SW480 (cell line): ENCODE measurements at regions not wholly inside any gene's neighbourhood (a gene's known extent, or its start where the extent isn't known, plus 50 kb on each side); places are given as distances from the start of the nearest gene placed in this dataset.
A peak's percentile ranks its signal among the peaks of the same experiment; 100 is the strongest.
"Not testable (repeated sequence)": the region's sequence is repeated elsewhere in the genome, so short reads cannot be mapped to it uniquely, and the experiment has no call there.

Experiments used
- DNase-seq: peaks from one replicate; pipeline ENCODE4 v3.0.0-alpha.2; 2016; ENCODE audit warnings: low spot score

DNA sequence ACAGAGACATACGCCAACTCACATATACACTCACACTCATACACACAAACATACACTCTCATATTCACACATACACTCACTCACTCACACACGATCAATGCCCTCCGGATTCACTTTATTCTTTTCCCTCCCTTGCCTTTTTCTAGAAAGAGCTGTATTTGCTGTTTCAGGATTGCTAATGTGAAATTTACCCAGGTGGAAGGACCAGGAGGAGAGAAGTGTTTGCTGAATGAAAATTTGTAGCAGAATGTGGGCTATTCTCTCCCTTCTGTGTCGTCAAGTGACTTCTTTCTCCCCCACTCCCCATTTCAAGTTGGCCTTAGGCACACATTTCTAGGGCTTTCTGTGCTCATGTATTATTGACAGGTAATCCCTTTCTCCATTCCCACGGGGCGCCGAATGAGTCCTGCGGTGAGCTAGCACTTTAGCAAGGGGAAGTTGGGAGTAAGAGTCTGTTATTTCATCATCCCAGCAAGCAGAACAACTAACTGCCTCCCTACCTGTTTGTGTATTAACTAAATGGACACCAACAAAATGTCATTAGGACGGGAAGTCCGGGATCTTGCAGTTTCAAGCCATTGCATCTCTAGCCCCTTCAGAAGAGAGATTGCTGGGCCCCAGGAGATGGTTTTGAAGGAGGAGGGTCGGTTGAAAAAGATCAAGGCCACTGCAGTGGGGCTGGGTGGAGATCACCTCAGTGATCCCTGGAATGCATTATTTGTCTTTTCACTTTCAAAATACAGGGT is 97.1 kb upstream of the TAF11L2 start:
- DNase-seq, result no peak

DNA sequence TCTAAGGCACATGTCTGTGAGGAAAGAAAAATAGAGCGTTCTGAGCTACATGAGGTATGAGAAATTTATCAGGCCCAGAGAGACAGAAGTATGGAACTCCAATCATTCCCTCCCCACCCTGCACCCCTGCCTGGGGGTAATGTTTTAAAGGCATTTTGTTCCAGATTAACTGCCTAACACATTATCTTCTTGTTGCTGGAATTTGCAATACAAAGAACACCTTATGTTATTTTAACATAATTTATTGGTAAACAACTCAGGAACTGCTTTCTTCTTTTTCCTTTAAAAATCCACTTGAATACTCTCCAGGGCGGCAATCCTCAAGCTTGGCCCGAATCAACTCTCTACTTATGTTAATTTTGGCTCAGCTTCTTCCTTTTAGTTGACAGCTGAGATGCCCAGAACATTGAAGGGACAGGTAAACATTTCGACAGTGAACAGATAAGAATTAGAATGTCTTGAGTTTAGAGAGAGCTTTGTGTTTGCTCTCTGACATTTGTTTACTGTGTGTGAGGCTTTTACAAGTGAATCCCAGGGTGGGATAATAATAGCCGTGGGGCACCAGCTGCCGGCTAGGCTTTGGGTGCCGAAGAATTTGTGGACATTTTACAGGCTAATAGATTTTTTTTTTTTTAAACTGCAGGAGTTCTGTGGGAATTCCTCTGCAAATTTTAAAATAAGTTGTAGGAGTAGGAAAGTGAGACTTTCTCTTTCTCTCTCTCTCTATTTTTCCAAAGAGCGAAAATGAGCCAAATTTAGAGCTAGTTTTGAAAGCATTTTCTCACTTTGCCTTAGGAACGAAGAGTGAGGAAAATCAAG is 96.4 kb upstream of the TAF11L2 start:
- DNase-seq, result no peak

DNA sequence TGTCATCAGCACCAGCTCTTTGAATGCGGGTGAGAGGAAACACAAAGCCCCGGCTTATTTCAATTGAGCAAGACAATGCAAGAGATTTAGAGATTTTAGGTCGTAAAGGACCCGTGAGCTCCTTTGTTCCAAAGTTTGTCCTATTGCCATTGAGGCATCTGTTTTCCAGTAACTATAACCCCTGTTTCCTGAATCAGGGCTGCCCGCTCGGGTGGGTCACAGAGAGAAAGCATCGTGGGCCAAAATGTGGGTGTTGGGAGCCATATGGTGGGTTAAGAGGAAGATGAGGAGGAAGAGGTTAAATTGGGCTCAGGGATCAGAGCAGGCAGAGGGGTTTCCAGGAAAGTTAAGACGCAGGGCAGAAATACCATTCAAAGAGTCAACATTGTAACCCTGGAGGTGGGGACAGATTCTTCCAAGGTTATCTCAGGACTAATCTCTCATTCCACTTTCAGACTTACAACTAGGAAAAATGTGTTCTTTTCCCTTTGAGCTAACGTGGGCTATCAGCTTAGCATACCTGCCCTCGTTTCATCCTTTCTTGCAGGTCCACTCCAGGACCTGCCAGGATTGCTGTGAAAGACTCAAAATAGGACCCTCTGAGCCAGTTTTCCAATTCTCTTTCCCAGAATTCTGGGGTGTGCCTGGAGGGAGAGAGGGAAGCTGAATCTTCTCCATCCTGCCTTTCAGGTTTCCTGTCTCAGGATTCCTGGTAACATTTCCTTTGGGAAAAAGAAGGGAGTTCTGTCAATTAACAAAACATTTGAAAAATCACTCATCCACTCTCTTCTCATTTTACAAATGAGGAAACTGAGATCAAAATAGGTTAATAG is 95.5 kb upstream of the TAF11L2 start:
- no peak for DNase-seq

DNA sequence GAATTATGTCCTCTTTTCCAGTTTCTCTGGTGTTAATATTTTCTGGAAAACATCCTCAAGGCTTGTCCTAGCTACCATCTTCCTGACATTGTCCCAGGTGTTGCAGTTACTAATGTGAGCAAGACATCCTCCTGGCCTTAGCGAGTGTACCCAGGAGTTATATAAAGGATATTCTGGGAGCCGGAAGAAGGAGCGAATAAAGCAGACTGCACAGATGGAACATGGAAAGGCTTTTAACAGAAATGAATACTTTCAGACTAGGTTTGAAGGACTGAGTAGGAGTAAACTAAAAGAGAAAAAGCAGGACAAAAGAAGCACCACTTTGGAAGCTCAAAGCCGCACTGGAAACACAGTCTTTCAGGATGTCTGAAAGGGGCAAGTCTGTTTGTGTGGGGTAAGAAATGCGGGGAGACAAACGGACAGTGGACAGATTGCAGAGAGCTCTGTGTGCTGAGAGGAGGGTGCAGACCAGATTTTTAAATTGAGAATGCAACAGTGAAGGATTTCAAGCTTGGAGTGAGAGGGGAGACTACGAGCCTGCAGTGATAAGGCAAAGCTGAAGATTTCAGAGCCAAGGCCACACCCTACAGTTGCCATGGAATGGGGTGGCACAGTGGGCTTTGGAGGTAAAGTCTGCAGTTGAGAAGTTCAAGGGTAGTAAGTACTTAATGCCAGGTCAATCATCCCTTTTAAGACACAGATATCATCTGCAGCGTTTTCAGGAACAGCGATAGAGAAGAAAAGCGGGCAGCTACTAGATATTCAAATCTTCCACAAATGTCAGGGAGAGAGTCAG is 94.1 kb upstream of the TAF11L2 start:
- no peak for DNase-seq

DNA sequence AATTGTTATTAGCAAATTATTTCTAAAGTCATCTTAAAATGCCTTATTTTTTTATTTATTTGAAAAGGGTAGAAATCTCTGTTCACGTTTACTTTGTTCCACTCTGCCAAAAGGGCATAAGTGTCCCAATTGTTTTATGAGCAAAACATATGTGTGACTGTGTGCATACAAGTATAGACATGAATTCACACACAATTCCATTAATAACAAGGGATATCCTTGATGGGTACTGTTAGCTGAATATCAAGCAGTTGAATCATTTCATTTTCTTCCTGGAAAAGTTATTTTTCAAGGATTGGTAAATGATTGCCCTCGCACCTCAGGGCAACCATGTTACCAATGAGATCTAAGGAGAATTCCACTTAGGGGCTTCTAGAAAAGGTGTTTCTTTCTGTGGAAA is 92.1 kb upstream of the TAF11L2 start:
- no peak for DNase-seq

DNA sequence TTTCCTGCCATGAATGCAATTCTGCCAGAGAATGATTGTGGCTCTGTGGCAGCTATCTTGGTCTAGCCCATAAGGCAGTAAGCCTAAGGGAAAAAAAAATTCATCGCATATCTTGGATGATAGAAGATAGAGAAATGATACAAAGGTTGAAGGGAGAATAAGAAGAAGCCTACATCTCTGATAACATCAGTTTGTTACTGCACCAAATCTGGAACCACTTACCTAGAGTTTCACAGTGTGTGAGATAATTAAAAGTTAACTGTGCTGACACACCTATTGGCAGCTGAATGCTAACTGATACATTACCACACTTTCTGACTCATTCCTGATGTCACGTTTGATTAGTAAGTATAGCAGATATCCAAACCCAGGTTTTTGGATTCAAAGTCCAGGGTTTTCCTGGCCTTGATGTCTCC is 91.6 kb upstream of the TAF11L2 start:
- DNase-seq, result peak; percentile 44

DNA sequence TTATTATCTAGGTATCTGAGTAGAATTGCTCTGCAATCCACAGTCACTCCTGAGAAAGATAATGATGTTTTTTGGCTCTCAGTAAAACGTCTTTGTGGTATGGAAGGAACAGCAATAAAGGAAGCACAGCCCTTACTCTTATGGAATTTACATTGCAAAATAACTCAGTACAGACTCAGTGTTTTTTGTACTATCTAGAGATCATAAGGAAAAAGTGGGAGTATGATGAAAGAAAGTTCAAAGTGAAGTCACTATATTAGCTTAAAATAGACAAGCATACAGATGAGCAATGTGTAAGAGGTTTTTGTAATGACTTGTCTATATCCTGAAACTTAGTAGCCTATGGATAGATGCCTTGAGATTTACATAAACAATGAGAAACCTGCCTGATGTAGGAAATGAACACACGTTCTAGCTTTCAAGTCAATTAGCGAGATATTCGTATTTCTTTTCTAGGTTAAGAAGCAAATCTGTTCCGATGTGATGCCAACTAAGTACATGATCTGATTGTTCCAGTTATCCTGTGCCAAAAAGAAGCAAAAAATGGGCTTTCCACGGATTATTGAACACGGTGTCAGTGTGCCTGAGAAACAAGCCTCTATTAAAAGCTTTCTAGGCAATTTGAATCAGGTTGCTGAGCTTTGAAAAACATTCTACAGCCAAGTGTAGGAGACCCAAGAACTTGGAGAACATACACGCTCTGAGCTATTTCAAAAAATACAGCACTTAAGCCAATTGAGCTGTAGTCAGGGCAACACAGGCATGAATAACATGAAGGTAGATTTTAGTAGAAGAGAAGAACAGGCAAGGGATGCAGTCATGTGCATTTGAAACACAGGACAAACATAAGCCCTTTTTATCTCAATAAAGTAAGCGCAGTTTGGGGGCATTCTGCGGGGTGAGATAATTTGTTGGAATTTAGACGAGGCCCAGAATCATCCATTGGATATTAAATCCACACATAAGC is 86.3 kb upstream of the TAF11L2 start:
- no peak for DNase-seq

DNA sequence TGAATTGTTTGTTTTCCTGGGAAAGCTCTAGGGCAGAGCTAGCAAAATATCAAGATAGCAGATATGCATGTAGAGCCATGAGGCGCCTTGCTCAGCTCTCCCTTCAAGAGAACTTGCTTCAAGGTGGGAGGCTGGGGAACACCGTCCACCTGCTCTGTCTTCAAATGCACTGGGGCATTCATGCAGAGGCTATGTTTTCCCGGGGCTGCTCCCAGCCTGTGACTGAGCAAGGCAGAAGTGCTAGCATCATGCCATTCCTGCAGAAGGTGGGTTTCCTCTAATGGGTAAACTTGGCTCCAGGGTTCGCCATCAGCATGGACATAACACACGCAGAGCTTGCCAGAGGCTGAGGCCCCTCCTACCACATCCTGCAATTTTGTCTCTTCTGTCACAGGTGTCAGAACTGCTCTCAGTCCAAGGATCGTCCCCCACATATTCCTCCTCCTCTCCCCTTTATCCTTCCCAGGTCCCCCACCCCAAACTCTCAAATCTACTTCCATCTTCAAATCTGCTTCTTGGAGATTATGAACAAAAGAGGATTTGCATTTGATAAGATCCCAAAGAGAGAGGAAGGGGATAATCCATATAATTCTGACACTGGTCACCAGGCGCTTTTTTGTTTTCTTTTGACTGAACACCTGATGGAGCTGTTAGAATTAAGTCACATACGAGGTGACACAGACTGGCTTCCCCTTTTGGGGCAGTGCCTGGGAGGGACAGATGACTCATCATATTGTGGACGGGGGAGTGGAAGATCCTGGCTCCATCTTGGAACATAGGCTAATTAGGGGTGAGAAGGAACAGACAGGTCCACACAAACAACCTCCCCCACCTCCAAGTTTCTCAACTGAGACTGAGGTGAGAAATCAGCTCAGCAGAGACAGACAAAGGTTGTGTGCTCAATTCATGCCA is 85.0 kb upstream of the TAF11L2 start:
- DNase-seq, result peak; percentile 70

DNA sequence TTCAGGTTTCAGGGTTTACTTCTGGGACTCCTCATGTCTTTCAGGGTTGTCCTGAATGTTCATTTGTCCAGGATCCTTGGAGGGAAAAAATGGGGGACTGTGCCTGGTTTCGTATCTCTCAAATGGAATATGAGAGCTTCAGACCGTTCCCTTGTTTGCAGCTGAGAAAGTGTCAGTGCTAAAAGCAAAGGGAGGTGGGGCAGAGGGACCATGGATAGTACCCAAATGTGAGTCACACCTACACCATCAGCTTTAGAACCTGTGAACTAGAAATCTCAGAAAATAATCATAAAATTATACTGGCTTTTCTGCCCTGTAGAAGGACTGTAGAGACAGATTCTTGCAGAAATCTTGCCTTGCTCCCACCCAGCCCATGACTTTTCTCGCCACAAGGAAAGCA is 84.3 kb upstream of the TAF11L2 start:
- no peak for DNase-seq

DNA sequence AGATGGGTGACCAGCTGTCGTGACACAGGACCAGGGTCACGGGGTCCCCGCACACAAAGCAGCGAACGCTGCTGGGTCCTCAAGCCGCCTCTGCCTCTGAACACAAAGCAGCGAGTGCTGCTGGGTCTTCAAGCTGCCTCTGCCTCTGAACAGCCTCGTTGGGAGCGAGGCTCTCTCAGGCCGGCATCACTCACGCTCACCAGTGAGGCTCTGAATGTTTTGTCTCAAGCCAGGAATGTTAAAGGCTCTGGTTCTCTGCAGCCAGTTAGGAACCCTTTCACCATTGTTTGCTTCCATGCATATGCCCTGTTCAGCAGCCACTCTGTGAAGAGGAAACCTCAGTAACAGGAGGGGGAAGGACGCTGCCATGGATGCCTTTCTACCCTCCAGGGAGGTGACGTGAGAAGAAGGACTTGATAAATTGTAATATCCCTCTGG is 82.7 kb upstream of the TAF11L2 start:
- DNase-seq, result no peak

DNA sequence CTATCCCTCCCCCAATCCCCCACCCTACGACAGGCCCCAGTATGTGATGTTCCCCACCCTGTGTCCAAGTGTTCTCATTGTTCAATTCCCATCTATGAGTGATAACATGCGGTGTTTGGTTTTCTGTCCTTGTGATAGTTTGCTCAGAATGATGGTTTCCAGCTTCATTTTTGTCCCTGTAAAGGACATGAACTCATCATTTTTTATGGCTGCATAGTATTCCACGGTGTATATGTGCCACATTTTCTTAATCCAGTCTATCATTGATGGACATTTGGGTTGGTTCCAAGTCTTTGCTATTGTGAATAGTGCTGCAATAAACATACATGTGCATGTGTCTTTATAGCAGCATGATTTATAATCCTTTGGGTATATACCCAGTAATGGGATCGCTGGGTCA is 81.7 kb upstream of the TAF11L2 start:
- not testable (repeated sequence) for DNase-seq

DNA sequence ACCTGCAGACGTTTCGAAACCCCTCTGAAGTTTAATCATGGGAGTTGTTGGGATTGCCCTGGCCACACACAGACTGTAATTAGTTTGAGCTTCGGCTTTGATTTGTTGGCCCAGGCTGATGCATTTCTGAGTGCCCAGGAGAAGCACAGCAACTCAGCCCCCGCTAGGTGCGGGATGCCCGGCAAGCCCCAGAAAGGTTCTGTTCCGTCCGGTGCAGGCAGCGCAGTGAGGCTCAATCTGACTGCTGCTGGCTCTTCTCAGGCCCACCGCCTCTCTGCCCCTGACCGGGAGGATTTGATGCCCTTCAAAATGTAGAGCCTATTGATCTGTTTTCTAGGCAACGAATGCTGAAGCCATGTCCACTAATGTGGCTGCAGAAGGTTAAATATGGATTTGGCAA is 73.4 kb upstream of the TAF11L2 start:
- no peak for DNase-seq

DNA sequence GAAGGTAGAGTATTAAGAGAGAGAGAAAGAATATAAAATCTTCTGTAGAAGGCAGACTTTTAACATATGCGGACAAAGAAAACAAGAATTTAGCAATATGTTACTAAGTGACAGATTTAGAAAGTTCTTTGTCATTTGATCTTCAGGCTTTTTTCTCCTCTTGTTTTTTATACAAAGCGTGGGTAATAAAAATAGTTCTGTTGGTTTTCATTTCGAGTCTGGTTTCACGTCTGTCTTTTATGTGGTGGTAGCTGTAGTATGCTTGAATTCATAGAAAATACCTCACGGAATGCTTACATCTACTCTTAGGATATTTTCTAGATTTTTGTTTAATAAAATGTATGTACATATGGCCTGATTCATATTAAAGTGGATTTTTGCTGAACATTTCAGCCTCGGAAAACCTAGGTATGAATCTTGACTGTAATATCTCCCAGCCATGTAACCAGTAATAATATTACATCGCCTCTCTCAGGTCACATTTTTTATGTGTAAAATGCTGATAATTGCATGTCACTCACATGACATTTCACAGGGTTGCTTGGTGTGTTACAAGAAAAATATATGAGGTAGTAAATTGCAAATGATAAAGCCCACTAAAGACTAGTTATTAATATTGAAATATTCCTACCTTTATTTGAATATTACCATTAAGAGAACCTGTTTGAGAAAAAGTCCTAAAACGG is 72.5 kb upstream of the TAF11L2 start:
- peak; percentile 43 for DNase-seq

DNA sequence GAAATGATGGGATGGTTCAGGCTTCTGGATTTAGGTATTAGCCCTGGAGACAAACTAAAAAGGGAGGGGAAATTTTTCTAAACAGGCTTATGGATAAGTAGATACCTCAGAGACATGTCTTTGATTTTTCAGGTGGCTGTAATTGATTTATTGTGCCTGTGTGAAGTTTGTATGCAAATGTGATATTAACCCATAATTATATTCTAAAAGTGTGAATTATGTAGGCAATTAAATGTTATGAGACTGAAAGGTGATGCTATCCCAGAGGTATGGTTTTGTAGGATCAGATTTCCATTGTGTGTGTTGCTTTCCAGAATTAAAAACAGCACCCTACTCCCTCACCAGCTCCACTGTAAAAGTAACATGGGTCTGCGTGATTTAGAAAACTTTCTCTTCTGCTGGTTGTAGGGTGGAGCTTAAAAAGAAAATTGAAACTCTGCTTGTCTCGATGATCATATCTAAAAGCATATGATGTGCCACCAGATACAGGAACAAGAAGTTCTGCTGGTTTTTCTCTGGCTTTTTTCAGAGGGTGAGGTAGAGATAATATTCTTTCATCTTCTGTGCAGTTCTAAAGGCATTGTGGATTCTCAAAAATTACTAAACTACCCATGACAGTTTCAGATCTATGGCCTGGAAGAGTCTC is 71.8 kb upstream of the TAF11L2 start:
- no peak for DNase-seq

DNA sequence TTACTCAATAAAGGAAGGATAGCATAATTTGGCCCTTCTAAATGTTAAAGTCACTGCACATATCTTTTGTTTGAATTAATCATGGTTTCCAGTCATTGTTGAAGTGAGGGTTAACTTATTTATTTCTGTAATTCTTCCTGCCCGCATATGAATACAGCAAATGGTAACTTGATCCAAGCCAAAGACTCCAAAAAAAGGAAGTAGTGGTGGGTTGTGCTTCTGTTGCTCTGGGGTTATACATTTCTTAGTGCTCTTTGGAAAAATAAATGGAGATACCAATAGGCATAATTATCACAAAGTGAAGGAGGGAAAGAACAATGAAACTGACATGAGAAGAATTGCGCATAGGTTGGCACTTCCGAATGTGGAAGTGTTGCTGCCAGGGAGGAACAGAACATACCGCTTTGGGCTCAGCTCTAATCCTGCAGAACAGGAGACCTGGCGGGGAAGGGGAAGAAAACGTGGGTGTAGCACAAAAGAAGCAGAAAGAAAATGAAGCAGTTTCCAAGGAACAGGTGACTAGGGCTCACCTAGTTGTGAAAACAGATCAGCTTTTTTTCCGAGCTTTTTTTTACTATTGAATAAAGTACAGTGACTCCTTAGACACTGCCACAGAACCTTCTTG is 69.7 kb upstream of the TAF11L2 start:
- DNase-seq, result no peak

DNA sequence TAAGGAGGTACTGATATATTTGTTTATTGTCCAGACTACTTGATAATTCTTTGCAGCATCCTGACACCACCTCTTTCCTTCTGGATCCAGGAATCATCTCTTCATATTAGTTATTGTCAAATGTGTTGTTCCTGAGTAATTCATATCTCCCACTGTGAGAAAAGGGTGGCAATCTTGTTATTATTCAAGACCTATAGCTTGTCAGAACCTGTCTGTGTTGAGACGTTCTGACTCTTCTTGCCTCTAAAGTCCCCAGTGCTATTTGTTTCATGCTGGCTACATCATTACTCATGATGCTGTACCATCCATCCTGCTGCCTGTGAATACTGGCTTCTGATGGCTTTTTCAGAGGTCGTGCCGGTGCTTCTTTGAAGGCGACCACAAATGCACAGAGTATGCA is 68.7 kb upstream of the TAF11L2 start:
- peak; percentile 73 for DNase-seq

DNA sequence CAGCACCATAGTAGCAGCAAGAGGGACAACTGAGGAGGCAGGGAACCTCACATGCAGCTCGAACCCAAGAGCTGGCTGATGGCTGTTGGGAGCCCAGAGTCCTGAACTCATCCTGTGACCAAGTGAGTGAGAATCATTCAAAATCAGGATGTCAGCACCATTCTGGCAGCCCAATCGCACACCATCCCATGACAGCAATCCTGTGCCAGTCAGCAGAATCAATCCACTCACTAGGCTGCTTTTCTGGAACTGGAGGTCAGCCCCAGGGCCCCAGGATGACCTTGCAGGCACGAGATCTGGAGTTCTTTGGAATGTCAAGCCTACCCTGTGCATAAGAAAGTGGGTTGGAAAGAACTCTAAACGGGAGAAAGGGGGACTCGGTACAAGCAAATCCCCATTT is 67.8 kb upstream of the TAF11L2 start:
- DNase-seq, result no peak
